Thyroid gland (tissue), 4 donors: ENCODE measurements at regions not wholly inside any gene's neighbourhood (a gene's known extent, or its start where the extent isn't known, plus 50 kb on each side); places are given as distances from the start of the nearest gene placed in this dataset.

Experiments
- POLR2A ChIP-seq, 2 donors: fragments of 450-650 bp; IDR thresholded peaks; one replicate each; pipeline ENCODE4 v1.6.1; 2017; ENCODE audit warnings: antibody characterized with exemption in 2 of 2, mild to moderate bottlenecking in 2 of 2, moderate library complexity in 1 of 2
- TF ChIP-seq, protein P1 (sequence below), 6 experiments: fragments of 200-600 bp in 3 of 6; fragments of 450-650 bp in 3 of 6; sonication (generic) in 3 of 6; IDR thresholded peaks; one replicate each; pipeline ENCODE4 v1.5.1; 2016 to 2019; ENCODE audit warnings: antibody characterized with exemption in 6 of 6, mild to moderate bottlenecking in 2 of 6, inconsistent platforms in 1 of 6, moderate library complexity in 1 of 6

DNA sequence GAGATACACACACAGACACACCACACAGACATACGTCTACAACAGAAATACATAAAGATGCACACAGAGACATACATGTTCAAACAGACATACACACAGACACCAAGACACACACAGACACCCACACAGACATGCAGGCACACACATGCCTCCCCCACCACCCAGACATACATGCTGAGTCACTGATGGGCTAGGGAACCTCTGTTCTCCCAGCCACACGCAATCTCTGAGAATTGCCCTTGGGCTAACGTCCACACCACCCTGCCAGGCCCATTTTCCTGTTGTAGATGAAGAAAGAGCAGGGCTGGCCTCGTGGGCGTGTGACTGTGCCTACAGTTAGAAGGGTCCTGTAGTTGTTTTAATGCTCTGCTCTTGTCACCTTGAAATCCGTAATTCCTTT lies 261.9 kb downstream of the KCNRG start:
- TF ChIP-seq POLR2A (IDR thresholded peaks at IDR 0.05), result no peak
- TF ChIP-seq, protein P1, sequence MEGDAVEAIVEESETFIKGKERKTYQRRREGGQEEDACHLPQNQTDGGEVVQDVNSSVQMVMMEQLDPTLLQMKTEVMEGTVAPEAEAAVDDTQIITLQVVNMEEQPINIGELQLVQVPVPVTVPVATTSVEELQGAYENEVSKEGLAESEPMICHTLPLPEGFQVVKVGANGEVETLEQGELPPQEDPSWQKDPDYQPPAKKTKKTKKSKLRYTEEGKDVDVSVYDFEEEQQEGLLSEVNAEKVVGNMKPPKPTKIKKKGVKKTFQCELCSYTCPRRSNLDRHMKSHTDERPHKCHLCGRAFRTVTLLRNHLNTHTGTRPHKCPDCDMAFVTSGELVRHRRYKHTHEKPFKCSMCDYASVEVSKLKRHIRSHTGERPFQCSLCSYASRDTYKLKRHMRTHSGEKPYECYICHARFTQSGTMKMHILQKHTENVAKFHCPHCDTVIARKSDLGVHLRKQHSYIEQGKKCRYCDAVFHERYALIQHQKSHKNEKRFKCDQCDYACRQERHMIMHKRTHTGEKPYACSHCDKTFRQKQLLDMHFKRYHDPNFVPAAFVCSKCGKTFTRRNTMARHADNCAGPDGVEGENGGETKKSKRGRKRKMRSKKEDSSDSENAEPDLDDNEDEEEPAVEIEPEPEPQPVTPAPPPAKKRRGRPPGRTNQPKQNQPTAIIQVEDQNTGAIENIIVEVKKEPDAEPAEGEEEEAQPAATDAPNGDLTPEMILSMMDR (IDR thresholded peaks at IDR 0.05), result no peak
